GM19328 (cell line): ENCODE measurements at regions not wholly inside any gene's neighbourhood (a gene's known extent, or its start where the extent isn't known, plus 50 kb on each side); places are given as distances from the start of the nearest gene placed in this dataset.

Experiments
- ATAC-seq: cut with Tn5 transposase; IDR thresholded peaks from one replicate; pipeline ENCODE4 v1.9.1; 2021; ENCODE audit warnings: mild to moderate bottlenecking, moderate library complexity; ENCODE audit not compliant: unreplicated experiment

GRCh38 chr10:31081937-31082840 is 50.5 kb upstream of the ZNF438 start:
- ATAC-seq: no peak

- no peak for ATAC-seq
Measured at GRCh38 chr10:31083765-31084184, 52.1 kb upstream of the ZNF438 start.

- ATAC-seq: no peak
Measured at GRCh38 chr10:31087011-31087410, 55.3 kb upstream of the ZNF438 start.

- ATAC-seq: no peak
Measured at GRCh38 chr10:31087851-31088250, 56.2 kb upstream of the ZNF438 start.

- ATAC-seq: no peak
Measured at GRCh38 chr10:31090894-31091607, 59.4 kb upstream of the ZNF438 start.

- ATAC-seq: no peak
Measured at GRCh38 chr10:31095677-31096560, 64.3 kb upstream of the ZNF438 start.

- ATAC-seq: no peak
Measured at GRCh38 chr10:31098046-31098445, 66.4 kb upstream of the ZNF438 start.

GRCh38 chr10:31099094-31099493 is 67.4 kb upstream of the ZNF438 start:
- ATAC-seq: no peak

- no peak for ATAC-seq
Measured at GRCh38 chr10:31099664-31100063, 68.0 kb upstream of the ZNF438 start.

GRCh38 chr10:31100115-31100601 is 68.5 kb upstream of the ZNF438 start:
- ATAC-seq: no peak

GRCh38 chr10:31100662-31101061 is 69.0 kb upstream of the ZNF438 start:
- no peak for ATAC-seq

GRCh38 chr10:31101123-31101522 is 69.5 kb upstream of the ZNF438 start:
- no peak for ATAC-seq

- no peak for ATAC-seq
Measured at GRCh38 chr10:31102421-31102820, 70.8 kb upstream of the ZNF438 start.

- ATAC-seq: no peak
Measured at GRCh38 chr10:31103112-31103511, 71.4 kb upstream of the ZNF438 start.

- ATAC-seq: no peak
Measured at GRCh38 chr10:31112961-31113360, 81.3 kb upstream of the ZNF438 start.

GRCh38 chr10:31116226-31116625 is 84.6 kb upstream of the ZNF438 start:
- ATAC-seq: no peak

GRCh38 chr10:31118556-31118955 is 86.9 kb upstream of the ZNF438 start:
- ATAC-seq: no peak

GRCh38 chr10:31120392-31120791 is 88.7 kb upstream of the ZNF438 start:
- ATAC-seq: no peak

GRCh38 chr10:31120961-31121685 is 89.5 kb upstream of the ZNF438 start:
- ATAC-seq: no peak
